ENCODE measurements at regions not wholly inside any gene's neighbourhood (a gene's known extent, or its start where the extent isn't known, plus 50 kb on each side); places are given as distances from the start of the nearest gene placed in this dataset.

DNA sequence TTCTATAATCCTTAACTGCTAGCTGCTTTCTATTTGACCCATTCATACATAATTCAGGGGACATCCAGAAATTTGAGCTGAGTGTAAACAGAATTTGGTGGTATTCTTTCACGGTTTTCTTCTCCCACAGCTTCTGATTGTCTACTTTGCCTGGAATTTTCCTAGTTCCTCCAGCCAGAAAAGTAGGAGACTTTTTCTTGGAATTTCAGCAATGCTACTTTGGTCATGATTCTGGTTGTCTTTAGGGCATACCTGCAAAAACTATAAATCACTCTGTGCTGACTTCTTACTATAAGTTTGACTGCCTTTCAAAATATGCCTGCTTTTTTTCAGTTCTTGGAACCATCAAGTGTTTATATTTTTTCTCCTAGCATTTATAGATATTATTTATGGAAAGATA lies 260.2 kb downstream of the TMEM38B start:
- no peak for DNase-seq (ENCODE audit: insufficient read length, low spot score)
- FAIRE-seq, result no peak
- no peak for TF ChIP-seq CTCF (IDR thresholded peaks at IDR 0.05; ENCODE audit: insufficient read depth, missing control alignments)

- FAIRE-seq, result no peak
- TF ChIP-seq CTCF (IDR thresholded peaks at IDR 0.05; ENCODE audit: insufficient read depth, missing control alignments), result no peak
- DNase-seq (ENCODE audit: insufficient read length, low spot score), result no peak
Observed at GRCh38 chr9:105957830-105958229, 263.5 kb downstream of the TMEM38B start.

DNA sequence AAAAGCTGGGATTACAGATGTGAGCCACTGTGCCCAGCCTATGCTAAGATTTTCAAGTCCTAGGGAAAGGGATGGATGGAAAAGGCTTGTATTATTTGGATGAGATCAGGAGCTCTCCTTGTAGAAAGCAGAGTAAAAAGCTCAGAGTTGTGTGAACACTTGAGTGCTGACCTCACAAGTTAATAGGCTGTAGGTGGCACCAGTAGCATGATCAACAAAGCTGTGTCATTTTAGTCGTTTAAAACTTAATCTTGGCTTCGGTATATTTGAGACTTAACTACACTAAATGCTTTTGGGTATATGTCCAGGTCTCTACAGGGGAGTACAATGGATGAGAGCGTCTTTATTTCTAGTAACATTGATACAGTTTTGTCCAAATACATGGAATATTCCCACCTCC lies 264.2 kb downstream of the TMEM38B start:
- DNase-seq (ENCODE audit: insufficient read length, low spot score) (no peak), FAIRE-seq (no peak)
- no peak for TF ChIP-seq CTCF (IDR thresholded peaks at IDR 0.05; ENCODE audit: insufficient read depth, missing control alignments)

DNA sequence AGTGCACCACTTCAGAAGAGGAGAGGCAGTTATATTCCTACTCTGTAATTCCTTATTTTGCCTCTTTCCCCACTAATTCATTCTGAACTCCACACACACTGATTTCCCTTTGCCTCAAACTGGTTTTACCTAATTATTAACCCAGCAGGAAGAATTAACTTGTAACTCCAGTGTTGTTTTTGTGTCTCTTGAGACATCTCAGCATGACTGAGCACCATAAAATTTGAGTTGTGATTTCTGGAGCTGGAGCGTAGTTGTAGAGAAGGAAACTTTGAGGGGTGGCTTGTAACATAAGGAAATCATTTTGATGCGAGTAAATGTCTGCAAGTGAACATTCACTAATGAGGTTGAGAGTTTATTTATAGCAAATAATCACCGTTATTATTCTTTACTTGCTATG lies 265.2 kb downstream of the TMEM38B start:
- no peak for DNase-seq (ENCODE audit: insufficient read length, low spot score)
- no peak for FAIRE-seq

DNA sequence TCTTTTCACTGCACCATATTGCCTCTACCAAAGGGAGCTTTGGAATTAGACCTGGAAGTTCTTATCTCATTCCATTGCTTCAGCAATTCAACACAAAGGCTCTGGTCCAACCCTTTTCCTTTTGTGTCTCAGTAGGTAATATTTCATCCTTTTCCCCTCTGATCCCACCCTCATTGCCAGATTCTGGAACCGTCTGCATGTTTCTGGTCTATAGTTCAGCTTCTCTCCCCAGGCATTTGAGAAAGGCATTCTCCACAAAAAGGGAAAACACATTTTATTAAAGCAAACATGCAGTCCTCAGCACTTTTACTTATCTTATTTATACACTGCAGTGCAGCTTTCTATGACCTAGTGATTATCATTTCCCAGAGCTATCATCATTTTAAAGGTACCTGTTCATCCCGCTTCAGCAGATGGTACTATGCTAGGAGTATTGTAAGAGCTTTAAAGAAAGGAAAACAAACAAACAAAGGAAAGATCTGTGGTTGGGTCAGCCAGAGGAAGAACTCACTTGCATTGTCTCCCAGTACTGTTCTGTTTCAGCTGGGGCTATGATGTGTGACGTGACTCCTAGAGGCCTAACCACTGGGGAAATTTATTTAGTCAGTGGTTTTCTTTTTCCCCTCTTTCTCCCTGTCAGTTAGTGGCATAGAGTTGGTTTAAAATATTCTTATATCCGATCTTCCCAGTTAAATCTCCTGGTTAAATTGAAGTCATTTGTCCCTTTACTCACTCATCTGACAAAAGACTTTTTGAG lies 269.2 kb downstream of the TMEM38B start:
- no peak for DNase-seq (ENCODE audit: insufficient read length, low spot score)
- no peak for FAIRE-seq

More for the DNA sequence above, 265.2 kb downstream of the TMEM38B start:
- no peak for TF ChIP-seq CTCF (IDR thresholded peaks at IDR 0.05; ENCODE audit: insufficient read depth, missing control alignments)

GRCh38 chr9:105964156-105964555 lies 269.8 kb downstream of the TMEM38B start:
- no peak for DNase-seq (ENCODE audit: insufficient read length, low spot score)
- no peak for TF ChIP-seq CTCF (IDR thresholded peaks at IDR 0.05; ENCODE audit: insufficient read depth, missing control alignments)
- FAIRE-seq, result no peak

More for the DNA sequence above, 269.2 kb downstream of the TMEM38B start:
- TF ChIP-seq CTCF (IDR thresholded peaks at IDR 0.05; ENCODE audit: insufficient read depth, missing control alignments), result no peak

GRCh38 chr9:105966834-105967233 lies 272.5 kb downstream of the TMEM38B start:
- TF ChIP-seq CTCF (IDR thresholded peaks at IDR 0.05; ENCODE audit: insufficient read depth, missing control alignments), result no peak
- FAIRE-seq, result no peak
- no peak for DNase-seq (ENCODE audit: insufficient read length, low spot score)
